Keratinocyte (primary cell): ENCODE measurements at regions not wholly inside any gene's neighbourhood (a gene's known extent, or its start where the extent isn't known, plus 50 kb on each side); places are given as distances from the start of the nearest gene placed in this dataset.

Experiments
- DNase-seq: peaks from one replicate; pipeline ENCODE4 v3.0.0-alpha.2; 2011; ENCODE audit warnings: low read depth, missing footprints, low spot score
- FAIRE-seq: peaks from 2 replicates; lab custom pipeline; 2011; peaks lifted over from hg19 to GRCh38; lab: Jason Lieb, UNC
- H2AFZ ChIP-seq: 2 replicates; pipeline ENCODE4 v1.6.0; 2012; ENCODE audit warnings: low read length, control low read depth, inconsistent platforms; ENCODE audit not compliant: control insufficient read depth
- H3K27ac ChIP-seq: 2 replicates; pipeline ENCODE4 v1.5.1; 2011; ENCODE audit warnings: low read length; ENCODE audit not compliant: control insufficient read depth, insufficient read depth
- H3K27me3 ChIP-seq: 3 replicates; pipeline ENCODE4 v1.6.0; 2011; ENCODE audit warnings: low read length; ENCODE audit not compliant: control insufficient read depth, insufficient read depth; ENCODE audit errors: extremely low read depth
- H3K36me3 ChIP-seq, 2 experiments: 2 replicates in 1 of 2; 3 replicates in 1 of 2; pipeline ENCODE4 v1.5.1; 2011; ENCODE audit warnings: low read length in 2 of 2, mild to moderate bottlenecking in 1 of 2; ENCODE audit not compliant: control insufficient read depth in 2 of 2, insufficient read depth in 2 of 2; ENCODE audit errors: extremely low read depth in 1 of 2
- H3K4me1 ChIP-seq: 3 replicates; pipeline ENCODE4 v1.5.1; 2011; ENCODE audit warnings: low read length; ENCODE audit not compliant: control insufficient read depth, insufficient read depth; ENCODE audit errors: extremely low read depth
- H3K4me2 ChIP-seq: 3 replicates; pipeline ENCODE4 v1.6.0; 2011; ENCODE audit warnings: low read depth, low read length; ENCODE audit not compliant: control insufficient read depth, insufficient read depth; ENCODE audit errors: extremely low read depth
- H3K4me3 ChIP-seq, 3 experiments: fragments of 200-600 bp in 1 of 3; sonication (generic) in 1 of 3; 2 replicates in 2 of 3; 3 replicates in 1 of 3; pipeline ENCODE4 v1.5.1; 2011 to 2016; ENCODE audit warnings: low read length in 3 of 3, mild to moderate bottlenecking in 3 of 3, control low read depth in 2 of 3, inconsistent platforms in 1 of 3, low read depth in 1 of 3, mixed read lengths in 1 of 3, mixed run types in 1 of 3, moderate library complexity in 1 of 3; ENCODE audit not compliant: control insufficient read depth in 2 of 3, insufficient read depth in 2 of 3; ENCODE audit errors: extremely low read depth in 1 of 3
- H3K79me2 ChIP-seq: 2 replicates; pipeline ENCODE4 v1.6.0; 2012; ENCODE audit warnings: low read length; ENCODE audit not compliant: control insufficient read depth, insufficient read depth
- H3K9ac ChIP-seq: 3 replicates; pipeline ENCODE4 v1.6.0; 2011; ENCODE audit warnings: low read length; ENCODE audit not compliant: control insufficient read depth, insufficient read depth; ENCODE audit errors: extremely low read depth
- H3K9me1 ChIP-seq: 3 replicates; pipeline ENCODE4 v1.6.0; 2011; ENCODE audit warnings: low read length; ENCODE audit not compliant: control insufficient read depth, insufficient read depth; ENCODE audit errors: extremely low read depth
- H3K9me3 ChIP-seq: 2 replicates; pipeline ENCODE4 v1.5.1; 2012; ENCODE audit warnings: low read depth, low read length; ENCODE audit not compliant: control insufficient read depth
- H4K20me1 ChIP-seq: 3 replicates; pipeline ENCODE4 v1.6.0; 2011; ENCODE audit warnings: low read length; ENCODE audit not compliant: control insufficient read depth, insufficient read depth; ENCODE audit errors: extremely low read depth
- CTCF ChIP-seq, 3 experiments: IDR thresholded peaks in 1 of 3; conservative IDR thresholded peaks in 1 of 3; optimal IDR thresholded peaks in 1 of 3; 2 replicates in 2 of 3; 3 replicates in 1 of 3; pipeline versions ENCODE3 to v1.5.1; 2011; ENCODE audit warnings: low read length in 3 of 3, mild to moderate bottlenecking in 3 of 3, moderate library complexity in 2 of 3, control low read depth in 1 of 3, inconsistent platforms in 1 of 3; ENCODE audit not compliant: insufficient read depth in 2 of 3; ENCODE audit errors: extremely low read depth in 1 of 3
- EZH2 ChIP-seq: IDR thresholded peaks from one replicate; pipeline ENCODE4 v1.6.1; 2012; ENCODE audit warnings: inconsistent platforms, mild to moderate bottlenecking, low read length, moderate library complexity
- dilution Hi-C: fragments of 300-500 bp; cut with MboI; formaldehyde crosslinking; loops from one replicate; pipeline ENCODE4 v1.7.0; 2020; ENCODE audit warnings: low sequenced_read_pairs; ENCODE audit not compliant: extremely low pct_ligation_motif_present

GRCh38 chr15:57823325-57823882, 116.9 kb downstream of the POLR2M start:
- no peak for FAIRE-seq
- no peak for DNase-seq
- Histone ChIP-seq H3K36me3 (no peaks in the 10 kb centered on the region), H3K9ac (no peak overlapping the region), H3K9me1 (no peaks in the 10 kb centered on the region), H3K27ac (no peak overlapping the region), H3K79me2 (no peaks in the 10 kb centered on the region), H2AFZ (no peak overlapping the region), H3K9me3 (no peaks in the 10 kb centered on the region), H3K4me1 (no peaks in the 10 kb centered on the region), H3K4me2 (no peak overlapping the region), H3K4me3 (no peak overlapping the region), H4K20me1 (no peaks in the 10 kb centered on the region), H3K27me3 (no peaks in the 10 kb centered on the region)
- dilution Hi-C loops = no loop called here
- TF ChIP-seq EZH2 = no peak
- no peak for TF ChIP-seq CTCF (optimal IDR thresholded peaks at IDR 0.05 in 1 of 3, IDR thresholded peaks at IDR 0.05 in 1 of 3, conservative IDR thresholded peaks at IDR 0.05 in 1 of 3; ENCODE audit: extremely low read depth in 1 of 3, insufficient read depth in 2 of 3, low read length in 3 of 3)

- no peaks in the 10 kb centered on the region for H3K9me3 ChIP-seq
- H3K4me3 ChIP-seq = no peak overlapping the region
- H3K27ac ChIP-seq = no peak overlapping the region
- no peaks in the 10 kb centered on the region for H4K20me1 ChIP-seq
- TF ChIP-seq CTCF (optimal IDR thresholded peaks at IDR 0.05 in 1 of 3, IDR thresholded peaks at IDR 0.05 in 1 of 3, conservative IDR thresholded peaks at IDR 0.05 in 1 of 3; ENCODE audit: extremely low read depth in 1 of 3, insufficient read depth in 2 of 3, low read length in 3 of 3) (no peak), EZH2 (no peak)
- no peak for FAIRE-seq
- no peaks in the 10 kb centered on the region for H3K36me3 ChIP-seq
- DNase-seq = no peak
- H3K27me3 ChIP-seq = peaks cover 3% of the 10 kb centered on the region
- H3K4me2 ChIP-seq = no peak overlapping the region
- H2AFZ ChIP-seq = no peak overlapping the region
- H3K9ac ChIP-seq = no peak overlapping the region
- no peaks in the 10 kb centered on the region for H3K4me1 ChIP-seq
- H3K9me1 ChIP-seq = no peaks in the 10 kb centered on the region
- dilution Hi-C loops = no loop called here
- H3K79me2 ChIP-seq = no peaks in the 10 kb centered on the region
These were observed 117.7 kb downstream of the POLR2M start for GRCh38 chr15:57824186-57824585.
